ENCODE measurements at regions not wholly inside any gene's neighbourhood (a gene's known extent, or its start where the extent isn't known, plus 50 kb on each side); places are given as distances from the start of the nearest gene placed in this dataset.

GRCh38 chr10:111724121-111724520, 459.4 kb downstream of the GPAM start:
- H3K27ac ChIP-seq = no peak overlapping the region
- DNase-seq (ENCODE audit: low spot score in 2 of 2) = no peak
- no peaks in the 10 kb centered on the region for H3K9me3 ChIP-seq
- WGBS, 2 donors = 38 to 45% methylated on average over 1 of the region's 1 CpG
- no peak overlapping the region for H3K4me3 ChIP-seq
- H3K27me3 ChIP-seq = no peaks in the 10 kb centered on the region
- TF ChIP-seq CTCF (IDR thresholded peaks at IDR 0.05) (no peak), EP300 (IDR thresholded peaks at IDR 0.05) (no peak), POLR2A (IDR thresholded peaks at IDR 0.05) (no peak)
- no peaks in the 10 kb centered on the region for H3K4me1 ChIP-seq
- H3K36me3 ChIP-seq = no peaks in the 10 kb centered on the region

GRCh38 chr10:111725050-111725449, 458.5 kb downstream of the GPAM start:
- DNase-seq (ENCODE audit: low spot score in 2 of 2) = no peak
- Histone ChIP-seq H3K4me1 (no peaks in the 10 kb centered on the region), H3K27ac (no peak overlapping the region), H3K9me3 (no peaks in the 10 kb centered on the region), H3K27me3 (no peaks in the 10 kb centered on the region), H3K4me3 (no peak overlapping the region), H3K36me3 (no peaks in the 10 kb centered on the region)
- TF ChIP-seq POLR2A (IDR thresholded peaks at IDR 0.05) = no peak

DNA sequence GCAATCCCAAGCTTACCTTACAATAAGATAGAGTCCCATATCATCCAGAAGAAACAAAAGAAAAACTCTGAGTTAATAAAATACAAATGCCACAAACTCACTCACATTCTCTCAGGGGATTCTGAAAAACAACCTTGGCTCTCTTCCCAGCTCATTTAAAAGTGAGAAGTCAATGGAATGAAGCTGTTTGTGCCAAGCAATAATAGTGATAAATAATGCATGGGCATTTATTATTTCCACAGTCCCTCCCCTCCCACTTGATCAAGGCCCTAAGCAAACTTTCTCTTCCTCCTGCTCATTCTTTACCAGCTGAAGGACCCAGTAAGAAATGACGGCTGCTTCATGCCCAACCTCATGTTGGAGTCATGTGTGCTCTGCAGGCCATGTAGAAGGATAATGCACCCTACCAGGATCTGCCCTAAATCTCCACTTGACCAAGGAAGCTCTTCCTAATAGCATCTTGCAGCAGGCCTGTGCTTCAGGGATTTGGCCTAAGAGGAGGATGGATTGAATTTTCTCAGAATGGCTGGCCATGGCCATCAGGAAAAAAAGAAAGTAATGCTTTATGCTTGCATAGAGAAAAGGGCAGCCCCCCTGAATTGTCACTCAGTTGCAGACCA, 451.3 kb downstream of the GPAM start:
- H3K4me1 ChIP-seq = no peaks in the 10 kb centered on the region
- H3K9me3 ChIP-seq = no peaks in the 10 kb centered on the region
- 40 to 46% methylated on average over 1 of the region's 1 CpG for WGBS, 2 donors
- H3K36me3 ChIP-seq = no peaks in the 10 kb centered on the region
- no peak overlapping the region for H3K4me3 ChIP-seq
- no peaks in the 10 kb centered on the region for H3K27me3 ChIP-seq
- TF ChIP-seq EP300 (IDR thresholded peaks at IDR 0.05) (no peak), POLR2A (IDR thresholded peaks at IDR 0.05) (no peak), CTCF (IDR thresholded peaks at IDR 0.05) (no peak)
- no peak overlapping the region for H3K27ac ChIP-seq
- no peak for DNase-seq (ENCODE audit: low spot score in 2 of 2)

DNA sequence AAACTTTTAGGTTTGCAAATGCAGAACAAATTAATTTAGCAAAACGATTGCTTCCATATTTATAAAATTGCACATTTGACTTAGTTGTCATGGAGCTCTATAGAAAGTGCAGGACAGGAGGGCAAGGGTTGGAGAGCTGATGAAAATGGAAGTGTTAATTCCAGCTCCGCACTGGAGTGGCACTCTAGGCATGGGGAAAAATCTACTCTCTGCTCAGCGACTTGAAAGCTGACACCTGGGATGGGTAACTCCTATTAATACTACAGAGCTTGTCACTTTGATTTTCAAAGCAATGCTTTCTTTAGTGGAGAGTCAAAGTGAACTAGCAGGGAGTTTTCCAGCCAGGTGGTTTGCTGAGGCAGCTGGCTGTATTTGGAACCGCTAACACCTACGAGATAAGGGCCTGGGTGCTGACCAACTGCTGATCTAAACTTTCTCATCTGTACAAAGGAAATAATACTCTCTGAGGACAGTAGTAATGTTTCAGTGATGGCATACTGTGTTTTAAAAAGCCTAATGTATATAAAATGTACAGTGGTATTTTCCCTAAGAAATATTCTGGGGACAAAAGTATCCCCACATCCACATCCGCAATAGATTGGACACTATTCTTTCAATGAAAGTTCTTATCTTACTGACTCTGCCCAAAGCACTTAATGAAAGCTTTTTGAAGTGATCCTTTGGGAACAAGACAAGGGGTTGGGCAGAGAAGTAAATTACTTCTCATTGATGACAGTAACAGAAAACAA, 444.3 kb downstream of the GPAM start:
- Histone ChIP-seq H3K36me3 (no peaks in the 10 kb centered on the region), H3K4me3 (no peak overlapping the region)
- WGBS, 2 donors = 51 to 60% methylated on average over 6 of the region's 6 CpGs

DNA sequence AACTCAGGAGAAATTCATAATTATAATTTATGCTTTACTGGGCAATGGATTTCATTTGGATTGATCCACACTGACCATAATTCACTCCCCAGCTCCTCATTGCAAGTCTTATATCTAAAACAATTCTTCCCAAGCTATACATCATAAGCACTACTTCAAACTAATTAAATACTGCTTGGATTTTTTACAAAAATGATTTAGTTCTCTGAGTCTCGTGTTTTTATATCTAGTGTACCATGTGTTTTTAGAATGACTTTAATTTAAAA, 443.8 kb downstream of the GPAM start:
- 75 to 76% methylated on average over 1 of the region's 1 CpG for WGBS, 2 donors
- TF ChIP-seq EP300 (IDR thresholded peaks at IDR 0.05) (no peak), POLR2A (IDR thresholded peaks at IDR 0.05) (no peak), CTCF (IDR thresholded peaks at IDR 0.05) (no peak)
- no peak for DNase-seq (ENCODE audit: low spot score in 2 of 2)
- H3K9me3 ChIP-seq = no peaks in the 10 kb centered on the region
- no peak overlapping the region for H3K4me3 ChIP-seq
- no peaks in the 10 kb centered on the region for H3K27me3 ChIP-seq
- H3K27ac ChIP-seq = no peak overlapping the region
- no peaks in the 10 kb centered on the region for H3K4me1 ChIP-seq
- no peaks in the 10 kb centered on the region for H3K36me3 ChIP-seq

More for the DNA sequence above, 444.3 kb downstream of the GPAM start:
- Histone ChIP-seq H3K9me3 (no peaks in the 10 kb centered on the region), H3K27ac (no peak overlapping the region), H3K27me3 (no peaks in the 10 kb centered on the region), H3K4me1 (no peaks in the 10 kb centered on the region)
- no peak for DNase-seq (ENCODE audit: low spot score in 2 of 2)
- TF ChIP-seq CTCF (IDR thresholded peaks at IDR 0.05) (no peak), POLR2A (IDR thresholded peaks at IDR 0.05) (no peak)
